ENCODE measurements at regions not wholly inside any gene's neighbourhood (a gene's known extent, or its start where the extent isn't known, plus 50 kb on each side); places are given as distances from the start of the nearest gene placed in this dataset.

DNA sequence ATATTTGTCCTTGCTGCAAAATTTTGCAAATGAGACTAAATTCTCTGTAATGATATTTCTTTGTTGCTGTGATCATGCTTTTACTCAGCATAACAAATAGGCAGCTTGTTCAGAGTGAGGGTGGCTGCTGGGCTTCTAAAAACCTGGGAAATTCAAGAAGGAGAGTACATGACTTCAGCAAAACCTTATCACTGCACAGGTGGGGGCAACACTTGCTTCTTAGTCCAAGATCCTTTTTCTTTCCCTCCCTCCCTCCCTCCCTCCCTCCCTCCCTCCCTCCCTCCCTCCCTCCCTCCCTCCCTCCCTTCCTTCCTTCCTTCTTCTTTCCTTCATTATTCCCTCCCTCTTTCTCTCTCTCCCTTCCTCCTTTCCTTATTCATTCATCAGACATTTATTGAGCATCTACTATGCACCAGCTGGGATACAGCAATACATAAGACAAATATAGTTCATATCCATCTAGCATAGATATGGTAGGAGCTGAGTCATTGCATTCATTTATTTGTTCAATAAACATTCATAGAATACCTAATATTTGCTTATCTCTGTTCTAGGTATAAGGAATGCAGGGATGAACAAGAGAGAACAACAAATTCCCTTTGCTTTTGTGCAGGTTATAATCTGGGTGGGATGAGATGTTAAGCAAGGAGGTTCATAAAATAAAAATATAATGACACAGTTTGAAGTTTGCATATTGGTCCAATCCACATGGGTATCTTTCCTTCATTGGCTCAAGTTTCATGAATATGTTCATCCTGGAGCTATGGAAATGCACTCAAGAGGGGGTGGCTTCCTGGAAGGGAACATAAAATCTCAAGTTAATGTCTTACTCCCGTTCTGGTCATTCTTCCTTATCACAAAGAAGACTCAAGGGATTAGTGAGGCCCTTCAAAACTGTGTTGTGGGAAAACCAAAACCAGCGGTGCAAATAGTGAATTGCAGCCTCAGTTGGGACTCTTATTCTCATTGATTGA is 210.7 kb downstream of the PDCD6IP start:
- no peak for TF ChIP-seq POLR2A (IDR thresholded peaks at IDR 0.05)
- TF ChIP-seq, protein P1, sequence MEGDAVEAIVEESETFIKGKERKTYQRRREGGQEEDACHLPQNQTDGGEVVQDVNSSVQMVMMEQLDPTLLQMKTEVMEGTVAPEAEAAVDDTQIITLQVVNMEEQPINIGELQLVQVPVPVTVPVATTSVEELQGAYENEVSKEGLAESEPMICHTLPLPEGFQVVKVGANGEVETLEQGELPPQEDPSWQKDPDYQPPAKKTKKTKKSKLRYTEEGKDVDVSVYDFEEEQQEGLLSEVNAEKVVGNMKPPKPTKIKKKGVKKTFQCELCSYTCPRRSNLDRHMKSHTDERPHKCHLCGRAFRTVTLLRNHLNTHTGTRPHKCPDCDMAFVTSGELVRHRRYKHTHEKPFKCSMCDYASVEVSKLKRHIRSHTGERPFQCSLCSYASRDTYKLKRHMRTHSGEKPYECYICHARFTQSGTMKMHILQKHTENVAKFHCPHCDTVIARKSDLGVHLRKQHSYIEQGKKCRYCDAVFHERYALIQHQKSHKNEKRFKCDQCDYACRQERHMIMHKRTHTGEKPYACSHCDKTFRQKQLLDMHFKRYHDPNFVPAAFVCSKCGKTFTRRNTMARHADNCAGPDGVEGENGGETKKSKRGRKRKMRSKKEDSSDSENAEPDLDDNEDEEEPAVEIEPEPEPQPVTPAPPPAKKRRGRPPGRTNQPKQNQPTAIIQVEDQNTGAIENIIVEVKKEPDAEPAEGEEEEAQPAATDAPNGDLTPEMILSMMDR (IDR thresholded peaks at IDR 0.05): no peak

Data from esophagus squamous epithelium (tissue), 4 donors.